HG02588 (cell line): ENCODE measurements at regions not wholly inside any gene's neighbourhood (a gene's known extent, or its start where the extent isn't known, plus 50 kb on each side); places are given as distances from the start of the nearest gene placed in this dataset.
"Not testable (repeated sequence)": the region's sequence is repeated elsewhere in the genome, so short reads cannot be mapped to it uniquely, and the experiment has no call there.

ENCODE experiments used
- ATAC-seq: cut with Tn5 transposase; IDR thresholded peaks from one replicate; pipeline ENCODE4 v1.9.1; 2021; ENCODE audit warnings: mild to moderate bottlenecking, moderate library complexity; ENCODE audit not compliant: unreplicated experiment

GRCh38 chr5:99179206-99179605, 250.4 kb upstream of the CHD1 start:
- no peak for ATAC-seq

GRCh38 chr5:99177796-99178195, 249.0 kb upstream of the CHD1 start:
- ATAC-seq, result no peak

GRCh38 chr5:99176186-99176585, 247.4 kb upstream of the CHD1 start:
- no peak for ATAC-seq

GRCh38 chr5:99169309-99169708, 240.5 kb upstream of the CHD1 start:
- no peak for ATAC-seq

GRCh38 chr5:99161538-99161937, 232.7 kb upstream of the CHD1 start:
- ATAC-seq, result not testable (repeated sequence)

- ATAC-seq, result no peak
These were observed 227.9 kb upstream of the CHD1 start for GRCh38 chr5:99156688-99157087.

- not testable (repeated sequence) for ATAC-seq
These were observed 214.5 kb upstream of the CHD1 start for GRCh38 chr5:99143283-99143795.

GRCh38 chr5:99141534-99142128, 212.8 kb upstream of the CHD1 start:
- ATAC-seq, result no peak

GRCh38 chr5:99138911-99139310, 210.1 kb upstream of the CHD1 start:
- no peak for ATAC-seq

GRCh38 chr5:99133921-99134320, 205.1 kb upstream of the CHD1 start:
- no peak for ATAC-seq

- no peak for ATAC-seq
These were observed 201.1 kb upstream of the CHD1 start for GRCh38 chr5:99129768-99130501.

- ATAC-seq, result no peak
These were observed 194.2 kb upstream of the CHD1 start for GRCh38 chr5:99122976-99123375.

GRCh38 chr5:99119326-99119725, 190.5 kb upstream of the CHD1 start:
- ATAC-seq, result no peak

GRCh38 chr5:99116526-99116925, 187.7 kb upstream of the CHD1 start:
- ATAC-seq, result no peak

- ATAC-seq, result no peak
These were observed 181.1 kb upstream of the CHD1 start for GRCh38 chr5:99109894-99110293.

GRCh38 chr5:99105216-99105615, 176.4 kb upstream of the CHD1 start:
- ATAC-seq, result no peak

- no peak for ATAC-seq
These were observed 175.8 kb upstream of the CHD1 start for GRCh38 chr5:99104538-99105132.

GRCh38 chr5:99102073-99102697, 173.4 kb upstream of the CHD1 start:
- no peak for ATAC-seq

- no peak for ATAC-seq
These were observed 170.9 kb upstream of the CHD1 start for GRCh38 chr5:99099691-99100090.

GRCh38 chr5:99089822-99090549, 161.2 kb upstream of the CHD1 start:
- no peak for ATAC-seq

- ATAC-seq, result no peak
These were observed 159.5 kb upstream of the CHD1 start for GRCh38 chr5:99088309-99088708.
